NB4 (cell line): ENCODE measurements at regions not wholly inside any gene's neighbourhood (a gene's known extent, or its start where the extent isn't known, plus 50 kb on each side); places are given as distances from the start of the nearest gene placed in this dataset.
"Not testable (repeated sequence)": the region's sequence is repeated elsewhere in the genome, so short reads cannot be mapped to it uniquely, and the experiment has no call there.

Experiments used
- CTCF ChIP-seq: IDR thresholded peaks from one replicate; pipeline ENCODE4 v1.5.1; 2012; ENCODE audit warnings: low read depth, low read length
- MAX ChIP-seq: IDR thresholded peaks from 2 replicates; pipeline ENCODE4 v1.6.1; 2011; ENCODE audit warnings: low read depth, low read length
- POLR2A ChIP-seq: IDR thresholded peaks from 2 replicates; pipeline ENCODE4 v1.6.1; 2011; ENCODE audit warnings: mild to moderate bottlenecking; ENCODE audit not compliant: insufficient read length; ENCODE audit errors: extremely low read depth

- TF ChIP-seq CTCF, POLR2A, MAX: not testable (repeated sequence)
Measured at GRCh38 chr13:100948937-100949336, 274.3 kb upstream of the TMTC4 start.
